Activated CD4-positive, alpha-beta T cell treated with anti-CD3 and anti-CD28 coated beads for 36 hours (primary cell): ENCODE measurements at regions not wholly inside any gene's neighbourhood (a gene's known extent, or its start where the extent isn't known, plus 50 kb on each side); places are given as distances from the start of the nearest gene placed in this dataset.

Experiments used
- ATAC-seq: fragments of 200-7000 bp; cut with Tn5 transposase; one replicate; pipeline ENCODE4 v1.10.0; 2021; ENCODE audit warnings: mild to moderate bottlenecking, moderate library complexity
- CTCF ChIA-PET: fragments of 350-600 bp; sonication (Branson Sonifier 250); formaldehyde crosslinking; loops from one replicate; lab custom pipeline; 2021; ENCODE audit warnings: antibody characterized with exemption; lab: Charles Lee
- POLR2A ChIA-PET: fragments of 350-600 bp; sonication (Branson Sonifier 250); formaldehyde crosslinking; loops from one replicate; lab custom pipeline; 2021; ENCODE audit warnings: antibody characterized with exemption, inconsistent platforms; lab: Charles Lee
- DNase-seq: peaks from one replicate; pipeline ENCODE4 v3.0.0-alpha.2; 2020
- H3K27ac Mint-ChIP-seq: one replicate; pipeline ENCODE4 v1.8.0; 2021; ENCODE audit warnings: mixed read lengths
- H3K27me3 Mint-ChIP-seq: one replicate; pipeline ENCODE4 v1.8.0; 2021; ENCODE audit warnings: mixed read lengths
- H3K36me3 Mint-ChIP-seq: one replicate; pipeline ENCODE4 v1.8.0; 2021; ENCODE audit warnings: low read depth, mixed read lengths
- H3K4me1 Mint-ChIP-seq: one replicate; pipeline ENCODE4 v1.8.0; 2021; ENCODE audit warnings: mixed read lengths
- H3K4me3 Mint-ChIP-seq: one replicate; pipeline ENCODE4 v1.8.0; 2021; ENCODE audit warnings: mild to moderate bottlenecking, moderate library complexity, mixed read lengths
- H3K9me3 Mint-ChIP-seq: one replicate; pipeline ENCODE4 v1.8.0; 2021; ENCODE audit warnings: low read depth, mixed read lengths
- intact Hi-C, 2 experiments: fragments of 100-400 bp; cut with DNase I in 1 of 2; cut with micrococcal nuclease in 1 of 2; formaldehyde crosslinking; loops; one replicate each; pipeline versions ENCODE4 v1.14.2 to v1.15.1; 2022 to 2024; cut with DNase I, micrococcal nuclease

DNA sequence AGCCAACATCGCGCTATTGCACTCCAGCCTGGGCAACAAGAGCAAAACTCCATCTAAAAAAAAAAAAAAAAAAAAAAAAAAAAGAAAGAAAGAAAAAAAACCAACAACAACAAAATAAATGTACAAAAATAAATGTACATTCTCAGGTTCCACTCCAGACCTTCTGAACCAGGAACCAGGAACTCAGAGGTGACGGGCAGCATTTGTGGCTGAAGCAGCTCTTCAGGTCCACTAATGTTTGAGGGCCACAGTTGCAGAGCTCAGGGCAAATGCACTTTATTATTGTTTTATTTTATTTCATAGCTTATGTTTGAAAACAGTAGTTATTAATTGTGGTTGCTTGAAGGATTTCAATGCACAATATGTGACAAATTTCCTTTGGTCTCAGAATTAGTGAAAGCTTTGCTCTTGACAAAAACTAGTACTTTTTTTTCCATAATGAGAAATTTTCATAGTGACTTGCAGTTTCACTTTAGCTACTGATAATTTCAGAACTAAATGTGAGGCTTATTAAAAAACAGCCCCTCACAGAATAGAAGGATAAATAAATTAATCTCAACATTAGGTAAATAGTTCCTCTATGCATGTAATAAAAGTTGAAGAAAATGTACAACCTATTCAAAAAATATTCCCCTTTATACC lies 378.4 kb upstream of the SPHKAP start:
- H3K4me3 Mint-ChIP-seq, result no peak overlapping the region
- no peaks in the 10 kb centered on the region for H3K4me1 Mint-ChIP-seq
- ATAC-seq (no peak), DNase-seq (no peak)
- intact Hi-C loops, result no loop called here
- H3K9me3 Mint-ChIP-seq, result peaks cover 4% of the 10 kb centered on the region
- ChIA-PET POLR2A (no interaction called here), CTCF (interaction anchor here (0.6 kb wide), 1 partner anchor 216 kb away, joined by 3 read pairs; no protein-coding TSS in a partner anchor)
- H3K27ac Mint-ChIP-seq, result no peak overlapping the region
- no peaks in the 10 kb centered on the region for H3K36me3 Mint-ChIP-seq
- H3K27me3 Mint-ChIP-seq, result no peaks in the 10 kb centered on the region

- CTCF ChIA-PET, result no interaction called here
- H3K4me1 Mint-ChIP-seq, result no peaks in the 10 kb centered on the region
- ATAC-seq (no peak), DNase-seq (no peak)
- intact Hi-C loops, result no loop called here
- no peak overlapping the region for H3K27ac Mint-ChIP-seq
- POLR2A ChIA-PET, result no interaction called here
- H3K27me3 Mint-ChIP-seq, result no peaks in the 10 kb centered on the region
- peaks cover 2% of the 10 kb centered on the region for H3K9me3 Mint-ChIP-seq
- no peaks in the 10 kb centered on the region for H3K36me3 Mint-ChIP-seq
- H3K4me3 Mint-ChIP-seq, result no peak overlapping the region
Measured at GRCh38 chr2:228556717-228557116, 375.2 kb upstream of the SPHKAP start.

DNA sequence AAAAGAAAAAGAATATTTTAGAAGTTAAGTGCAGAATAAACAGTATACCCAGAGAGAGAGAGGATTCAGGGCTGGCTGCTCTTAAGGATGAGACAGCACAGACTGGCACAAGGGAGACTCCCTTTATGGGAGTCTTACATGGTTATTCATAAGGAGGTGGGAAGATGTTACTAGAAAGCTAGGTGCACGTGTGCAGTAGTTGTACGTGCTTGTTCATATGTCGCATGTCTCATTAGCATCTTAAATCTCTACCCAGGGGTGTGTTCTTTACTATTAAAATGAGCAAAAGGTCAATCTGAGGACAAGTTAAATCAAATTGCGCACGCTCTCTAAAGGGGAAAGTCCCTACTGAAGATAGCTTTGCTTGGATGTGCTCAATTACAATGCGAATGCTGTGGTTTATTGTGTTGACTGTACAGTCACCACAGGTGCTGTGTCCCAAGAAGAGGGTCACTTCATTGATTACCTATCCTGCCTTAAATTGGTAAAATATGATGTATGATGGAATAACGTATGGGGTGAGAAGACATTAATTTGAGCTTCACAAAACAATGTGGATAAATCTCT lies 368.0 kb upstream of the SPHKAP start:
- Mint-ChIP-seq H3K4me1 (no peaks in the 10 kb centered on the region), H3K36me3 (no peaks in the 10 kb centered on the region), H3K9me3 (peaks cover 6% of the 10 kb centered on the region), H3K27ac (no peak overlapping the region), H3K27me3 (no peaks in the 10 kb centered on the region), H3K4me3 (no peak overlapping the region)
- ChIA-PET CTCF (no interaction called here), POLR2A (no interaction called here)
- DNase-seq (no peak), ATAC-seq (no peak)
- intact Hi-C loops, result no loop called here

DNA sequence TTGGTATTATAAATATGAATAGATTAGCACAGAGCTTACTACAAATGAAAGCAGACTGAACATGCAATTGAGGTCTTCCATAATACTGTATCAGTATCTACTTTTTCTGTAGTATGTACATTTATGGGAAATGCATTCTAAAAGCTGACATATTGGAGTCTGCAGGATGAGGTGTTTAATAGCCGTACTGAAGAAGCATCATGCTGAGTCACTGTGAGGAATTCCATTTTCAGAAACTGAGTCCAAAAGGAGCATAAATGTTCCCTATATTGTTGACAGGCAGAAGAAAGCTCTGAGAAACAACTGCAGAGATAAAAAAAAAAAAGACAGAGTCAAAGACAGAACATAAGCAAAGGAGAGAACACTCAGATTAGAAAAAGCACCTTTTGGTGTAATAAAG lies 366.7 kb upstream of the SPHKAP start:
- no peak overlapping the region for H3K27ac Mint-ChIP-seq
- no peaks in the 10 kb centered on the region for H3K4me1 Mint-ChIP-seq
- POLR2A ChIA-PET, result no interaction called here
- H3K27me3 Mint-ChIP-seq, result no peaks in the 10 kb centered on the region
- H3K9me3 Mint-ChIP-seq, result peaks cover 6% of the 10 kb centered on the region
- CTCF ChIA-PET, result no interaction called here
- DNase-seq (no peak), ATAC-seq (no peak)
- intact Hi-C loops, result no loop called here
- H3K4me3 Mint-ChIP-seq, result no peak overlapping the region
- no peaks in the 10 kb centered on the region for H3K36me3 Mint-ChIP-seq

GRCh38 chr2:228545748-228546145 lies 364.3 kb upstream of the SPHKAP start:
- Mint-ChIP-seq H3K4me3 (no peak overlapping the region), H3K4me1 (no peaks in the 10 kb centered on the region), H3K27ac (no peak overlapping the region), H3K27me3 (no peaks in the 10 kb centered on the region), H3K36me3 (no peaks in the 10 kb centered on the region), H3K9me3 (peaks cover 6% of the 10 kb centered on the region)
- CTCF ChIA-PET, result no interaction called here
- DNase-seq (no peak), ATAC-seq (no peak)
- POLR2A ChIA-PET, result no interaction called here
- intact Hi-C loops, result no loop called here

DNA sequence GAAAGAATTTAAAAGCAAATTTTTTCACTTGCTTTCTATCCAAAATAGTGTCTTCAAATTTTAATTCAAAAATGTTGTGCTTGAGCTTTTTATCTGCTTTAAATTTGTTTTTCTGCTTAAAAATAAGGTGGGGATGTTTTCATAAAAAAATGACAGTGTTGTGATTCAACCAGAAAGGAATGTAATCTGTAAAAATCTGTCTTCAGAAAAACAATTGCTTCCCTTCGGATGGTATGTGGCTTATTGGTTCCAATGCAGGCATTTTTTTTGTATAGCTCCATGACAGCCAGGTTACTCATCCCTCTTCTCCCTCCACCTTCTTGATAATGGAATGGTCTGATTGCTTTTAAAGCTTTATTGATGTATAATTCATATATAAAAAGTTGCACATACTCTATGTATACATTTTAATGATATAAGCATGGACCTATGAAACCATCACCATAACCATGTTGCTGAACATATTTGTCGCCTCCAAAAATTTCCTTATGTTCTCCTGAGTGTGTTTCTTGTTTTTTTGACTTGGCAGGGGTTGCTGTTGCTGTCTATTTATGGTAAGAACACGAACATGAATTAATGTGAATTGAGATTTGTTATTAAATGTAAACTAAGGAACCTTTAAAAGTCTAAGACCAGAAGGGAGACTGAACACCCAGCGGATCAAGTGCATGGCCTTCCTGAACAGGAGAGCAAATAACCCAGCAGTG lies 363.7 kb upstream of the SPHKAP start:
- no peak overlapping the region for H3K4me3 Mint-ChIP-seq
- H3K27ac Mint-ChIP-seq, result no peak overlapping the region
- H3K9me3 Mint-ChIP-seq, result peaks cover 6% of the 10 kb centered on the region
- CTCF ChIA-PET, result no interaction called here
- no peaks in the 10 kb centered on the region for H3K27me3 Mint-ChIP-seq
- ATAC-seq (no peak), DNase-seq (no peak)
- intact Hi-C loops, result no loop called here
- H3K36me3 Mint-ChIP-seq, result no peaks in the 10 kb centered on the region
- POLR2A ChIA-PET, result no interaction called here
- no peaks in the 10 kb centered on the region for H3K4me1 Mint-ChIP-seq

GRCh38 chr2:228543117-228543516 lies 361.6 kb upstream of the SPHKAP start:
- no peak overlapping the region for H3K27ac Mint-ChIP-seq
- H3K9me3 Mint-ChIP-seq, result peaks cover 3% of the 10 kb centered on the region
- no peak overlapping the region for H3K4me3 Mint-ChIP-seq
- no peak for ATAC-seq
- H3K36me3 Mint-ChIP-seq, result no peaks in the 10 kb centered on the region
- POLR2A ChIA-PET, result interaction anchor here (0.6 kb wide), 1 partner anchor 23 kb away, joined by 3 read pairs; no protein-coding TSS in a partner anchor
- H3K27me3 Mint-ChIP-seq, result no peaks in the 10 kb centered on the region
- intact Hi-C loops, result no loop called here
- no peaks in the 10 kb centered on the region for H3K4me1 Mint-ChIP-seq
- CTCF ChIA-PET, result no interaction called here
- DNase-seq, result no peak

GRCh38 chr2:228542277-228542676 lies 360.8 kb upstream of the SPHKAP start:
- no peak overlapping the region for H3K4me3 Mint-ChIP-seq
- no peaks in the 10 kb centered on the region for H3K36me3 Mint-ChIP-seq
- intact Hi-C loops, result no loop called here
- H3K27ac Mint-ChIP-seq, result no peak overlapping the region
- H3K9me3 Mint-ChIP-seq, result peaks cover 3% of the 10 kb centered on the region
- no peaks in the 10 kb centered on the region for H3K4me1 Mint-ChIP-seq
- ATAC-seq (no peak), DNase-seq (no peak)
- H3K27me3 Mint-ChIP-seq, result no peaks in the 10 kb centered on the region
- ChIA-PET POLR2A (no interaction called here), CTCF (no interaction called here)

DNA sequence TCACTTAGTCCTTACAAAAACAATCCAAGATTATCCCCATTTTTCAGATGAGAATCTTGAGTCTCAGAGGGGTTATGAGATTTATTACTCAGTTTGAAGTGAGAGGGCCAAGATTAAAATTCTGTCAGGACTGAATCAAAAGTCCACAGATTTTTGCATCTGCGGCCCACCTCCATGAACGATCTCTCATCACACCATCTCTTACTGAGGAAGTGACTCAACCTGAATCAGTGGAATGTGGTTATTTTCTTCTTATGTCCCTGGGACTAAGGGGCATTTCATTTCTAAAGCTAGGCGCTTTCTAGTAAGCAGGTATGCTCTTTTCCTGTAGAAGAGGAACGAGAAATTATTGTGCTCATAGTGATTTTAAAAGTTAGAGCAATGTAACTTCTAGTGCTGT lies 360.3 kb upstream of the SPHKAP start:
- no peaks in the 10 kb centered on the region for H3K27me3 Mint-ChIP-seq
- POLR2A ChIA-PET, result no interaction called here
- no peaks in the 10 kb centered on the region for H3K4me1 Mint-ChIP-seq
- no peak overlapping the region for H3K27ac Mint-ChIP-seq
- H3K4me3 Mint-ChIP-seq, result no peak overlapping the region
- H3K9me3 Mint-ChIP-seq, result peaks cover 3% of the 10 kb centered on the region
- no peaks in the 10 kb centered on the region for H3K36me3 Mint-ChIP-seq
- ATAC-seq (no peak), DNase-seq (no peak)
- CTCF ChIA-PET, result no interaction called here
- intact Hi-C loops, result no loop called here

DNA sequence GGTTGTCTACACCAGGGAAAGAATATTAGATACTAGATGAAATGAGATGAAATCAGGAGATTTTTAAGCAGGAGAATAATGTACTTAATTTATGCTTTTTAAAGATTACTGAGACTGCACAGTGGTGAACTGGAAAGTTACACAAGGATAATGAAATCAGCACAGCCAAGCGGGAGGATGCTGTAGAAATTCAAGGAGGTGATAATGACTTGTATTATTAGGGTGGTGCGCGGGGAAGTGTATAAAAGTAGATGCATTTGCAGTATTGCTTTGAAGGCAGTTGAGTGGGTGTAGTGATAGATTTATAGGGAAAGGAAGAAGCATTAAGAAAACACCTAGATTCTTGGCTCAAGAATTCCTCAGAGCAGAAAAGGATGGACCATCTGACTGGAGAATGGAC lies 359.5 kb upstream of the SPHKAP start:
- intact Hi-C loops, result no loop called here
- Mint-ChIP-seq H3K9me3 (peaks cover 3% of the 10 kb centered on the region), H3K4me1 (no peaks in the 10 kb centered on the region), H3K4me3 (no peak overlapping the region), H3K27me3 (no peaks in the 10 kb centered on the region), H3K27ac (no peak overlapping the region), H3K36me3 (no peaks in the 10 kb centered on the region)
- DNase-seq, result no peak
- POLR2A ChIA-PET, result no interaction called here
- CTCF ChIA-PET, result no interaction called here
- ATAC-seq, result no peak

GRCh38 chr2:228535396-228535795 lies 353.9 kb upstream of the SPHKAP start:
- DNase-seq (no peak), ATAC-seq (no peak)
- no peak overlapping the region for H3K27ac Mint-ChIP-seq
- H3K27me3 Mint-ChIP-seq, result no peaks in the 10 kb centered on the region
- no peaks in the 10 kb centered on the region for H3K36me3 Mint-ChIP-seq
- H3K4me1 Mint-ChIP-seq, result no peaks in the 10 kb centered on the region
- POLR2A ChIA-PET, result no interaction called here
- CTCF ChIA-PET, result no interaction called here
- no peak overlapping the region for H3K4me3 Mint-ChIP-seq
- H3K9me3 Mint-ChIP-seq, result peaks cover 6% of the 10 kb centered on the region
- intact Hi-C loops, result no loop called here

DNA sequence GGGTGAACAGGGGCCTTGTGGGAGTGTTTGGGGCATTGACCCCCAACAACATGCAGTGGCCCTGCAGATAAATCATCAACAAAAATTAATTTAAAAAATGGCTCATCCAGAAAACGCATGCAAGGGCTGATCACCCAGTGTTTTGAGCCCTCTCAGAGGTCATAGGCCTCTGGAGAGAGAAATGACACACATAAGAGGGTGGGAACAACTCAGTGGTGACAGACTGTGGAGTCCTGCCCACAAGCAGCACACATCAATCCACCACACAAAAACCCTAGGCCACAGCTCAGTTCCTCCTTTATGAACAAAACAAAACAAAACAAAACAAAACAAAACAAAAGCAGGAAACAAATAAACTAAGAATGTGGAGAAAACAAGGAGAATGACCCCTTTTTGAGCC lies 351.7 kb upstream of the SPHKAP start:
- H3K9me3 Mint-ChIP-seq, result peaks cover 6% of the 10 kb centered on the region
- H3K4me1 Mint-ChIP-seq, result no peaks in the 10 kb centered on the region
- CTCF ChIA-PET, result interaction anchor here (0.6 kb wide), 1 partner anchor 25 kb away, joined by 3 read pairs; no protein-coding TSS in a partner anchor
- POLR2A ChIA-PET, result no interaction called here
- no peak for DNase-seq
- no peak for ATAC-seq
- no peaks in the 10 kb centered on the region for H3K36me3 Mint-ChIP-seq
- no peak overlapping the region for H3K27ac Mint-ChIP-seq
- H3K4me3 Mint-ChIP-seq, result no peak overlapping the region
- intact Hi-C loops, result no loop called here
- H3K27me3 Mint-ChIP-seq, result no peaks in the 10 kb centered on the region
